Neuronal stem cell (in vitro differentiated cells): ENCODE measurements at regions not wholly inside any gene's neighbourhood (a gene's known extent, or its start where the extent isn't known, plus 50 kb on each side); places are given as distances from the start of the nearest gene placed in this dataset.

Experiments used
- DNase-seq: peaks from one replicate; pipeline ENCODE4 v3.0.0-alpha.2; 2013; ENCODE audit warnings: low spot score
- H2AFZ ChIP-seq: one replicate; pipeline ENCODE4 v1.6.1; 2013; ENCODE audit warnings: mild to moderate bottlenecking, low read length, inconsistent platforms
- H2AK5ac ChIP-seq: 2 replicates; pipeline ENCODE4 v1.6.1; 2013; ENCODE audit warnings: low read depth, mild to moderate bottlenecking, inconsistent platforms, low read length, moderate library complexity, mixed read lengths
- H2BK120ac ChIP-seq: 2 replicates; pipeline ENCODE4 v1.6.1; 2013; ENCODE audit warnings: low read depth, mild to moderate bottlenecking, inconsistent platforms, low read length, moderate library complexity, mixed read lengths
- H2BK12ac ChIP-seq: one replicate; pipeline ENCODE4 v1.6.1; 2013; ENCODE audit warnings: low read length, inconsistent platforms
- H2BK15ac ChIP-seq: 2 replicates; pipeline ENCODE4 v1.6.1; 2013; ENCODE audit warnings: mild to moderate bottlenecking, low read length, inconsistent platforms, mixed read lengths
- H2BK5ac ChIP-seq: one replicate; pipeline ENCODE4 v1.6.1; 2013; ENCODE audit warnings: inconsistent platforms, mild to moderate bottlenecking, low read length, moderate library complexity
- H3K14ac ChIP-seq: one replicate; pipeline ENCODE4 v1.6.1; 2013; ENCODE audit warnings: low read length, inconsistent platforms
- H3K18ac ChIP-seq: 2 replicates; pipeline ENCODE4 v1.6.1; 2013; ENCODE audit warnings: low read length, inconsistent platforms
- H3K23ac ChIP-seq: 2 replicates; pipeline ENCODE4 v1.6.1; 2013; ENCODE audit warnings: low read depth, mild to moderate bottlenecking, mixed read lengths, low read length, inconsistent platforms; ENCODE audit not compliant: poor library complexity
- H3K27ac ChIP-seq: replicated peaks from 3 replicates; pipeline ENCODE4 v1.5.1; 2013; ENCODE audit warnings: low read length, inconsistent platforms
- H3K27me3 ChIP-seq, 3 experiments: 2 replicates each; pipeline ENCODE4 v1.6.1; 2013; ENCODE audit warnings: low read length in 3 of 3, mild to moderate bottlenecking in 2 of 3, inconsistent platforms in 1 of 3, low read depth in 1 of 3, mixed read lengths in 1 of 3, moderate library complexity in 1 of 3; ENCODE audit not compliant: control insufficient read depth in 3 of 3, insufficient read depth in 3 of 3
- H3K36me3 ChIP-seq, 2 donors: replicated peaks in 1 of 2; 2 replicates each; pipeline ENCODE4 v1.6.1; 2013; ENCODE audit warnings: low read length in 2 of 2; ENCODE audit not compliant: control insufficient read depth in 2 of 2, insufficient read depth in 2 of 2
- H3K4ac ChIP-seq: 2 replicates; pipeline ENCODE4 v1.6.1; 2013; ENCODE audit warnings: inconsistent platforms, mild to moderate bottlenecking, low read length, moderate library complexity
- H3K4me1 ChIP-seq, 2 donors: 1 replicate in 1 of 2; 2 replicates in 1 of 2; pipeline ENCODE4 v1.6.1; 2013; ENCODE audit warnings: low read length in 2 of 2, low read depth in 1 of 2; ENCODE audit not compliant: control insufficient read depth in 2 of 2, insufficient read depth in 1 of 2
- H3K4me2 ChIP-seq: one replicate; pipeline ENCODE4 v1.6.1; 2013; ENCODE audit warnings: mild to moderate bottlenecking, low read length, inconsistent platforms; ENCODE audit not compliant: insufficient read depth, poor library complexity, severe bottlenecking
- H3K4me3 ChIP-seq, 2 donors: 2 replicates each; pipeline ENCODE4 v1.5.1; 2013; ENCODE audit warnings: low read length in 2 of 2, mild to moderate bottlenecking in 2 of 2, inconsistent platforms in 1 of 2, moderate library complexity in 1 of 2
- H3K79me1 ChIP-seq: one replicate; pipeline ENCODE4 v1.6.1; 2013; ENCODE audit warnings: low read depth, mild to moderate bottlenecking, inconsistent platforms, low read length, moderate library complexity
- H3K9ac ChIP-seq: one replicate; pipeline ENCODE4 v1.6.1; 2013; ENCODE audit warnings: mild to moderate bottlenecking, low read depth, low read length, inconsistent platforms; ENCODE audit not compliant: poor library complexity
- H3K9me3 ChIP-seq, 2 donors: replicated peaks in 1 of 2; 2 replicates each; pipeline versions ENCODE3 to v1.6.1; 2013; ENCODE audit warnings: low read length in 2 of 2, mild to moderate bottlenecking in 2 of 2, inconsistent platforms in 1 of 2, low read depth in 1 of 2, mixed read lengths in 1 of 2, moderate library complexity in 1 of 2; ENCODE audit not compliant: control insufficient read depth in 2 of 2, insufficient read depth in 1 of 2
- H4K8ac ChIP-seq: one replicate; pipeline ENCODE4 v1.6.1; 2013; ENCODE audit warnings: low read depth, mild to moderate bottlenecking, inconsistent platforms, low read length, moderate library complexity
- H4K91ac ChIP-seq: one replicate; pipeline ENCODE4 v1.6.1; 2013; ENCODE audit warnings: low read length, low read depth, mild to moderate bottlenecking, inconsistent platforms; ENCODE audit not compliant: poor library complexity
- WGBS, 2 donors: extraction: QIAGEN DNeasy Blood & Tissue Kit; methylation state at CpG; one replicate each; pipeline ENCODE4 v1.1.7; 2013; ENCODE audit warnings: missing lambda C conversion rate in 2 of 2, mixed read lengths in 1 of 2; ENCODE audit not compliant: insufficient read length in 2 of 2, insufficient replicate concordance in 1 of 2; ENCODE audit errors: extremely low coverage in 2 of 2; 5-methylcytosine and 5-hydroxymethylcytosine counted together

DNA sequence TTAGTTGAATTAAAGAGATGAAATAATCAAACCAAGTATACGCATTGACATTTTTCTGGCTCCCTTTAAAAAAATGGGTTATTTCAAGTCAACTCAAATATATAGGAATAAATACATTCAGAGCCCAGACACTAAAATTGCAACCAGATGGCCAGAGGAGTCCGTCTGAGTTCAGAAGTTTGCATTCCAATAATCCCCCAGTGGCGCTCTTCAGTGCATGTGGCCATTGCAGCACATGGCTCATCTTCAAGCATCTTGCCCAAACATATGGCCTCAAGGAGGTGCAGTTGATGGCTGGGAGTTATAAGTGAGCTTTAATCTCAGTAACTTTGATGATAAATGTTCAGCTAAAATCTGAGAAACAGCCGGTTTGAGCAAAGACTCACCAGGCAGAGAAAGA, 295.8 kb upstream of the LRRN1 start:
- H3K4ac ChIP-seq = no peak overlapping the region
- H4K8ac ChIP-seq = no peak overlapping the region
- no peak overlapping the region for H3K4me2 ChIP-seq
- H3K27ac ChIP-seq = no peak overlapping the region
- no peak overlapping the region for H2BK12ac ChIP-seq
- H3K79me1 ChIP-seq = no peaks in the 10 kb centered on the region
- no peak overlapping the region for H3K9ac ChIP-seq
- no peak overlapping the region for H3K18ac ChIP-seq
- no peak for DNase-seq
- H2BK120ac ChIP-seq = no peak overlapping the region
- H2AFZ ChIP-seq = no peak overlapping the region
- no peaks in the 10 kb centered on the region for H3K27me3 ChIP-seq
- WGBS, 2 donors = no CpG with 5 or more reads among the region's 4 CpGs
- H4K91ac ChIP-seq = no peak overlapping the region
- no peak overlapping the region for H2BK15ac ChIP-seq
- no peaks in the 10 kb centered on the region for H3K4me1 ChIP-seq
- no peak overlapping the region for H2AK5ac ChIP-seq
- H3K4me3 ChIP-seq = no peak overlapping the region
- H2BK5ac ChIP-seq = no peak overlapping the region
- H3K36me3 ChIP-seq = no peaks in the 10 kb centered on the region
- H3K14ac ChIP-seq = no peak overlapping the region
- H3K23ac ChIP-seq = no peak overlapping the region
- peaks cover 0 to 2% of the 10 kb centered on the region in 2 donors for H3K9me3 ChIP-seq

GRCh38 chr3:3499987-3500386, 299.2 kb upstream of the LRRN1 start:
- Histone ChIP-seq H3K23ac (no peak overlapping the region), H3K4me1 (no peaks in the 10 kb centered on the region), H2BK120ac (no peak overlapping the region), H3K9me3 (peaks cover 0 to 2% of the 10 kb centered on the region in 2 donors), H3K4me2 (no peak overlapping the region), H2AK5ac (no peak overlapping the region), H3K79me1 (no peaks in the 10 kb centered on the region), H3K4ac (no peak overlapping the region), H3K14ac (no peak overlapping the region), H4K91ac (no peak overlapping the region), H3K36me3 (no peaks in the 10 kb centered on the region), H2BK5ac (no peak overlapping the region), H2BK15ac (no peak overlapping the region), H3K9ac (no peak overlapping the region), H3K27me3 (no peaks in the 10 kb centered on the region), H3K27ac (no peak overlapping the region), H2AFZ (no peak overlapping the region), H3K4me3 (no peak overlapping the region), H4K8ac (no peak overlapping the region), H2BK12ac (no peak overlapping the region), H3K18ac (no peak overlapping the region)
- no peak for DNase-seq
- no CpG with 5 or more reads among the region's 6 CpGs for WGBS, 2 donors

DNA sequence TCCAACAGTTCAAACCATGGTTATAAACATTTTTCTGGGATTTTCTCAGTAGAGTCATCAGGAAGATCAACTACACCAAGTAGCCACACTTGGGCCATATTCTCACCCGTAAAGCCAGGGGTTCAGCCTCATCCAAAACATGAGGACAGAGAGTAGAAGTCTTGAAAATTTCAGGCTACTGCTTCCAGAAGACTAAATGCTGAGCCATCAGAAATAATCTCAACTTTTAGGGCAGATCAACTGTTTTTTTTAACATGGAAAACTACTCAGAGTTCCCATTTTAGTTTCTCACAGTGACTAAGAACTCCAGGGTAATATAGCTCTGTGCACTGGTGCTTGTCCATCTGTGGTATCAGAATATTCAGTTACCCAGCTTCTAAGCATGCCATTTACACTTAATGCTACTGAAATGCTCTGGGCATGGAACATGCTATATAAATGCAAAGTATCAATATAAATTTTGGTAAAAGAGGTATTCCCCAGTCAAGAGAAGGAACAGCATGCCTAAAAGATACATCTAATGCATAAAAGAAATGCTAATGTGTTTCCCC, 300.1 kb upstream of the LRRN1 start:
- no peak overlapping the region for H3K4ac ChIP-seq

DNA sequence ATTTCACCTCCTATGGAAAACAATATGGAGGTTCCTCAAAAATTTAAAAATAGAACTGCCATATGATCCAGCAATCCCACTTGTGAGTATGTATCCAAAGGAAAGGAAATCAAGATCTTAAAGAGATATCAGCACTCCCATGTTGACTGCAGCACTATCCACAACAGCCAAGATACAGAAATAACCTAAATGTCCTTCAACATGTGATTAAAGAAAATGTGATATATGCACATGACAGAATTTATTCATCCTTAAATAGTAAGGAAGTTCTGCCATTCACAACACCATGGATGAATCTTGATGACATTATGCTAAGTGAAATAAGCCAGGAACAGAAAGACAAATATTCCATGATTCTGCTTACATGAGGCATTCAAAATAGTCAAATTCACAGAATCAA, 303.6 kb upstream of the LRRN1 start:
- Histone ChIP-seq H3K27me3 (no peaks in the 10 kb centered on the region), H3K79me1 (no peaks in the 10 kb centered on the region), H2BK12ac (no peak overlapping the region), H3K18ac (no peak overlapping the region), H3K9me3 (no peaks in the 10 kb centered on the region), H3K36me3 (no peaks in the 10 kb centered on the region), H2BK5ac (no peak overlapping the region), H3K27ac (no peak overlapping the region), H3K9ac (no peak overlapping the region), H2BK15ac (no peak overlapping the region), H3K4me3 (no peak overlapping the region), H4K8ac (no peak overlapping the region), H3K4me2 (no peak overlapping the region), H2AK5ac (no peak overlapping the region), H2BK120ac (no peak overlapping the region), H4K91ac (no peak overlapping the region), H3K4ac (no peak overlapping the region), H3K4me1 (no peaks in the 10 kb centered on the region), H3K23ac (no peak overlapping the region), H2AFZ (no peak overlapping the region), H3K14ac (no peak overlapping the region)
- DNase-seq = no peak

More for the DNA sequence above, 300.1 kb upstream of the LRRN1 start:
- Histone ChIP-seq H4K8ac (no peak overlapping the region), H4K91ac (no peak overlapping the region), H3K79me1 (no peaks in the 10 kb centered on the region), H2BK12ac (no peak overlapping the region), H3K9me3 (peaks cover 0 to 2% of the 10 kb centered on the region in 2 donors), H3K14ac (no peak overlapping the region), H3K18ac (no peak overlapping the region), H3K9ac (no peak overlapping the region), H3K4me3 (no peak overlapping the region), H3K27ac (no peak overlapping the region), H3K27me3 (no peaks in the 10 kb centered on the region), H2BK120ac (no peak overlapping the region), H3K36me3 (no peaks in the 10 kb centered on the region), H3K4me1 (no peaks in the 10 kb centered on the region), H2BK5ac (no peak overlapping the region), H2AK5ac (no peak overlapping the region), H3K4me2 (no peak overlapping the region), H2AFZ (no peak overlapping the region), H2BK15ac (no peak overlapping the region), H3K23ac (no peak overlapping the region)
- no CpG with 5 or more reads among the region's 1 CpG for WGBS, 2 donors
- no peak for DNase-seq
